HG02571 (cell line): ENCODE measurements at regions not wholly inside any gene's neighbourhood (a gene's known extent, or its start where the extent isn't known, plus 50 kb on each side); places are given as distances from the start of the nearest gene placed in this dataset.

Source experiments
- ATAC-seq: cut with Tn5 transposase; IDR thresholded peaks from one replicate; pipeline ENCODE4 v1.9.1; 2021; ENCODE audit warnings: mild to moderate bottlenecking, moderate library complexity; ENCODE audit not compliant: unreplicated experiment

- ATAC-seq: no peak
These were observed 268.2 kb downstream of the SH3GL2 start for GRCh38 chr9:17846948-17847655.

DNA sequence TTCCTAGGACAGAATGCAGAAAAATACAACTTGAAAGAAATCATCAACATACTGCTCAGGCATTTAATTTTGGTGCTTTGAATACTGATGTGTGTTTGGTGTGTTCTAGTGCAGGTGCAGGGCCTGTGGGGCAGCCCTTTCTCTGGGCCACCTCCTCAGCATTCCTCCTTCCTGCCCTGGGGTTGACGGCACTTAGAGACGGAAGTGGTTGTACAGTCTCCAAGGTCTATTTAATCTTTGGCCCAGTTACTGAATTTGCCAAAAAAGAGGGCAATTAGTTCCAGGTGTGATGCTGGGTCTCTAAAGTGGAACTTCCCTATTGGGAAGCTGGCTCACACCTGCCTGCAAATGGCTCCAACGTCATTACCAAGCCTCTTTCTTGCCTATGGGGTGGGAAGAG, 269.0 kb downstream of the SH3GL2 start:
- ATAC-seq: no peak

DNA sequence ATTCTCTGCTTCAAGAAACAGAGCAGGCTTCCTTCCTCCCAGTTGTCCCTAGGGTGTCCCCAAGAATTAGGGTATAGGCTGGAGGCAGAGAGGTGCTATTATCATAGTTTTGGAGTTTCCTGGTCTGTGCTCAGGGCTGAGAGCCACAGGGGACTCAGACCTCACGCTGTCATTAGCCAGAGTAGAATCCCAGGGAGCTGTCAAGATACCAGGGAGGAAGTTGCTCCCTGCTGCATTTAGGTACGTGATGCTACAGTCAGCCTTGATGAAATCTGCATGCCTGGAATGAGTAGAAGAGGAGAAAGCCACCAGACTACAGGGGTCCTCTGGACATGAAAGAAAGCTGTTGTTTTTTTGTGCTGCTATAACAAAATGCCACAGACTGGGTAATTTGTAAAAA, 273.2 kb downstream of the SH3GL2 start:
- ATAC-seq: no peak

DNA sequence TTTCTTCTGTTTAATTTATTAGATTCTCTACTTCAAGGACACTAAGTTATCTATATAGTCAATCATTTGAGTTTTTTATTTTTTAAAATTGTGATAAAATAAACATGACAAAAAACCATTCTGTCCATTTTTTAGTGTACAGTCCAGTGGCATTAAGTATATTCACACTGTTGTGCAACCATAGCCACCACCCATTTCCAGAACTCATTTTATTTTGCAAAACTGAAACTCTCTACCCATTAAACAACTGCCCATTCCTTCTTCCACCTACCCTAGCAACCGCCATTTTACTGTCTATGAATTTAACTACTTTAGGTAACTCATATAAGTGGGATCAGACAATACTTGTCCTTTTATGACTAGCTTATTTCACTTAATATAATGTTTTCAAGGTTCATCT, 275.6 kb downstream of the SH3GL2 start:
- ATAC-seq: no peak

GRCh38 chr9:17856995-17857394, 278.1 kb downstream of the SH3GL2 start:
- no peak for ATAC-seq

DNA sequence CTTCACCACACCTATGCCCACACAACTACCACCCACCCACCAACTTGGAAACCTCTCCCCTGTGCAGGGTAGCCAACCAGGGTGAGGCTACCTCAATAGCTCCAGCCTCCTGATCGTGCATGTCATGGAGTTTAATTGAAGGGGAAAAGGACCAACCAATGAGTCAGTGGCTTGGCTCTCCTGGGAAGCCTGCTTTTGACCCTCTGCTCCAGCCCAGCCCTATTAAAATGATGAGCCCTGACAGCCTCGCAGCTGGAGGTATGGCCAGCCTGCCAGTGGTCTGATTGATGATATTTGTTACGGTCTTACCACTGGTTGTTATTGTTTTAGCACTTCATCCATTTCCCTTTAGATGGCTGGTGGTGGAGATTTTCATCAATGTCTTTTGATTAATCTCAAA, 280.4 kb downstream of the SH3GL2 start:
- ATAC-seq: no peak

- ATAC-seq: no peak
These were observed 281.1 kb downstream of the SH3GL2 start for GRCh38 chr9:17859987-17860386.

DNA sequence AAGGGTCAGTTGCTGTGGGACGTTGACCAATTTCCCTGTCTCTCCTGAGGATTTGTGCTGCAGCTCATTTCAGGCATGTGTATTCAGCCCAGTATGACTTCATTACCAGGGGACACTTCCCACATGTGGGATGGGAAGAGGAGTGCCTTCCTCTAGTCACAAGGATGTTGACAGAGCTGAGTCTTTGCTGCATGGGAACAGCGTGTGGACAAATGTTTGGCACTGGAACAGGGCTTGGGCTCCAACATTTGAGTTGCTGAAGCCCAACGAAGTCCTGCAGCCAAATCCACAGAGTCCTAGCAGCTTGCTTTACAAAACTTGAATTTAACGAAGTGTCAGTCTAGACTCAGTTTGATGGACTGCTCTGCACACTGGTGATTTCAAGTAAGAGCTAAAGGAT, 283.2 kb downstream of the SH3GL2 start:
- ATAC-seq: no peak

DNA sequence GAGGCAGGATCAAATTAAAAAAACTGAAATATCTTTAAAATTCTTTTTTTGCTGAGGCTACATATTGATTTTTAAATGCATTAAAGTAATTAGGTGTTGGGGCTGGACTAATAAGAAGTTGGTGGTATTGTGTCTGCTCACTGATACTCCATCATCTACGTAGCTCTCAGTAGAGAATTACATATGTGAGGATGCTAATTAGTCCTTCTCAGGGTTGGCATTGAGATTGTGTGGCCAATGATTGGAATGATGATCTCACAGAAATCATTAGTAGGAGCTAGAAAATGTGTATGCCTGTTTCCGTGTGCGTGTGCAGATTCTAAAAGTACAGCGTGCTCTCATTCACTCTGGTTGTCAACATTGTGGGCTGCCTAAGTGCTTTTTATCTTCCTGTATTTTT, 283.8 kb downstream of the SH3GL2 start:
- no peak for ATAC-seq

DNA sequence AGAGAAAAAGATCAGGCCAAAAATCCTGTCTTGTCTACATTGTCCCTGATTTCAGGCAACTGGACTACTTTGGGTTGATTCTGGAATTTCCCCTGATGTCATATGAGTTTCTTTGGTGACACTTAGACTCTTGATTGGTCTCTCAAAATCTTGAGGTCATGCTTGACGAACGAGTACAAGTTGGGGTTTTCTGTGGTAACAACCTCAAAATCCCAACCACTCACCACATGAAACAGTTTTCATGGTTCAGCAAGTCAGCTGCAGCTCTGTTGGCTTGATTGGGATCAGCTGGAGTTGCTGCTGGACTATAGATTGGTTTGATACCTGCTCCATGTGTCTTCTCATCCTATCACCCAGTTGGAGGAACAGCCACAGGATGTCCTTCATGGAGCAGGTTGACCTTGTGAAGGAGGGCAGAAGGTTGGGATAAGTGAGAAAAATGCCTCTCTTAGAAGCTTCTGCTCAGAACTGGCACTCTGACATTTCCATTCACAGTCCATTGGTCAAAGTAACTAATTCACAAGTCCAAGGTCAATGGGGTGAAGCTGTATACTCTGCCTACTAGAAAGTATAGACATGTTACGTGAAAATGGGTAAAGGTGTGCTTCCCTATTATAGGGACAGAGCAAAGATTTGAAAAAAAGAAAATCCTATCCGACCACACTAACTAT, 284.5 kb downstream of the SH3GL2 start:
- ATAC-seq: peak; percentile 79

GRCh38 chr9:17863924-17864323, 285.1 kb downstream of the SH3GL2 start:
- no peak for ATAC-seq

DNA sequence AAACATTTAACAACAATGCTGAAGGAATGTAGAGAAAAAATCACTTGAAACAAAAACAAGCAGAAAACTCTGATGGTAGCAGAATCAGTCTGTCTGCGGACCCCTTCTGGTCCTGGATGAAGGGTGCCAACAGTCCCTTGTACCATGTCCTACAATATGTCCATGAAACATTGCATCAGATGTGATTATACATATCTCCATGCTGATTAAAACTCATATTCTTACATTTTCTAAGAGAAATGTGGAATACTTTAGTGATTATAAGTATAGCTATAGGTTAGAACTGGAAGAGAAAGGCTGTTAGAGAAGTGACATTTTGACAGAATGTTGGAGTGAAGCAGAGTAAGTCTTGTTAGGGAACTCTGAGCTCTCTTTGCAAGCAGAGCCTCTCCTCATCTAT, 286.1 kb downstream of the SH3GL2 start:
- ATAC-seq: no peak

DNA sequence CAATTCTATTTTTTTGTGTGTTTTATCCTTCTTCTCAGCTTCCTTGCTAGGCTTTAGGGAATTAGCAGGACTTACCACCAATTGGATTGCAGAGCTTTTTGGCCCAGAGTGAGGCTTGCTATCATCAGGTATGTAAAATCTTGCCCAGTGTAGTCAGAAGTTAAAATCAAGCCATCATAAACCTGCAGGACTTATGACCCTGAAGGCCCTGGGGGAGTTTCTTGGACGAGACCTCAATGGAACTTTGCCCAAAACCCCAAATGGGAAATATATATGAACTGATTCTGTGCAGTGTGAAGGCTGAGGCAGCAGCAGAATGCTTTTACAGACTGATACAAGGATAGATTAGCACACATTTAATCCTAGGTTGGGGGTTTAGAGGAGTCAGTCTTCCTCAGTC, 287.0 kb downstream of the SH3GL2 start:
- no peak for ATAC-seq

DNA sequence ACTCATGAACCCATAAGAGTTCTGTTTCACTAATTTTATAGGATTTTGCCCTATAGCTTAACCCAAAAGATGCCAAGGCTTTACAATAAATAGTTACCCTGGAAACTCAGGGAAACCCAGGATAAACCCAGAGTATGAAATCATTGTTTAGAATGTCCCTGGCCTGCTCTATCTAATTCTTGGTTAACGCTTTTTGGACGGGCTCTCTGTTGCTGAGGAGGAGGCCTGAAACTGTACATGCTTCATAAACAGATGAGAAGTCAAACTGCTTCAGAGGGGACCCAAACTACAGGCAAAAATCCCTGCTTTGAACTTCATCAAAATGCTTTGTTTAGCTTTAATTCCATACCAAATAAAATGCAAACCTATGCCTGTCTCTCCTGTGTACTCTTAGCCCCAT, 291.9 kb downstream of the SH3GL2 start:
- ATAC-seq: no peak

- no peak for ATAC-seq
These were observed 292.5 kb downstream of the SH3GL2 start for GRCh38 chr9:17871213-17871890.

- ATAC-seq: no peak
These were observed 297.0 kb downstream of the SH3GL2 start for GRCh38 chr9:17875886-17876285.

DNA sequence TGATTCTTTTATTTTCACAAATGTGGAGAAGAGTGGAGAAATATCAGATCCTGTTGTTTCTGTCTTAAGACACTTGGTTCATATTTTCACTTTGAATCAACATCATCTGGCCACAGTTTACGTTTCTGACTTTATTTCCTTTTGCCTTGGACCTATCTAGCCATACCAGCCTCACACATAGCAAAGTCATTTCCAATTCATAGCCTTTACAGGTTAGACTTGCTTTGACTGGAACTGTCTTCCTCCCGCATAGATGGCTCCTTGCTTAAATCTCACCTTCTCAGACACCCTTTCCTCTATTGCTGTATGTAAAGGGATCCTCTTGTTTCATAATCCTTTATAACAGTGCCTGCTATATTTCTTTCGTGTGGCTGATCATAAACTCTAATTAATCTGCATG, 297.8 kb downstream of the SH3GL2 start:
- no peak for ATAC-seq

- ATAC-seq: no peak
These were observed 300.0 kb downstream of the SH3GL2 start for GRCh38 chr9:17878810-17879370.

DNA sequence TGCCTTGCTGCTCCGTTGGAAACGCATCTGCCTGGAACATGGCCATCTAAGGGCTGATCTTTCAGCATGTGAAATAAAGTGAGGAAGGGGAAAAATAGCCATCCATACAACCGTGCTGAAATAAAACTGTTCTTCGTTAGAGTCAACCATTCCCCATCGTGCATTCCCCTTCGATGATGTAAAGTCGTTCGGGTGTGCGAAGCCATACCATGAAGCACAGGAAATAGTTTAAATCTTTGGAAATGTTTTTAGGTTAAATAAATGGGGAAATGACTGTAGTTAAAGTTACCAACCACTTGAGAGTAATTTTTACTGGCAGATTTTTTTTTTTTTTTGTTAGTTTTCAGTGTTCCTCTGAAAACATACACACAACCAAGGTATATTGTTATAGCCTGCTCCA, 302.5 kb downstream of the SH3GL2 start:
- no peak for ATAC-seq

DNA sequence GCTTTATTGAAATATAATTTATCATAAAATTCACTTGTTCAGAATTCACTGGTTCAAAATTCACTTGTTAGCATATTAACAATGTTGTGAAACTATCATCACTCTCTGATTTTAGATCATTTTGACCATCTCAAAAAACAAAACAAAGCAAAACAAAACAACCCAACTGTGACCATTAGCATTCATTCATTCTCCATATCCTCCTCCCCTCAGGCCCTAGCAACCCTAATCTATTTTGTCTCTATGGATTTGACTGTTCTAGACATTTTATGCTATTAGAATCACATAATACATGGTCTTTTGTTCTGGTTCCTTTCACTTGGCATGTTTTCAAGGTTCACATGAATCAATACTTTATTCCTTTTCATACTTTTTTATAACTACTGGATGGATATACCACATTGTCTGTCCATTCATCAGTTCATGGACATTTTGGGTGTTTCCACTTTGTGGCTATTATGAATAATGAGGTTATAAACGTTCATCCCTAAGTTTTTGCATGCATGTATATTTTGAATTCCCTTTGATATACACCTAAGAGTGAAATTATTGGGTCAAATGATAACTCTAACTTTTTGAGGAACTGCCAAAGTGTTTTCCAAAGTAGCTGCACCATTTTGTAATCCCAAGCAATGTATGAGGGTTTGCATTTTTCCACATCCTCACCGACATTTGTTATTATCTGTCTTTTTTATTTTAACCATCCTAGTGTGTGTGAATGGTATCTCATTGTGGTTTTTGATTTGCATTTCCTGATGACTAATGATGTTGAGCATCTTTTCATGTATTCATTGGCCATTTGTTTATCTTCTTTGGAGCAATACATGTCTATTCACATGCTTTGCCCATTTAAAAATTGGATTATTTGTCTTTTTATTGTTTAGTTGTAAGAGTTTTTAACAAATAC, 304.1 kb downstream of the SH3GL2 start:
- no peak for ATAC-seq

- no peak for ATAC-seq
These were observed 309.2 kb downstream of the SH3GL2 start for GRCh38 chr9:17888066-17888465.
